ENCODE measurements at regions not wholly inside any gene's neighbourhood (a gene's known extent, or its start where the extent isn't known, plus 50 kb on each side); places are given as distances from the start of the nearest gene placed in this dataset.

- H3K27ac ChIP-seq, result no peak overlapping the region
- WGBS (ENCODE audit: missing lambda C conversion rate), result 44% methylated on average over 9 of the region's 13 CpGs
- FAIRE-seq, result no peak
Observed at GRCh38 chr11:129696309-129696989, 119.2 kb upstream of the TMEM45B start.

GRCh38 chr11:129698212-129698611 is 117.4 kb upstream of the TMEM45B start:
- ATAC-seq (no peak), DNase-seq (ENCODE audit: low read depth in 1 of 2, low spot score in 1 of 2) (no peak), FAIRE-seq (no peak)
- ChIA-PET POLR2A (no interaction called here), CTCF (interaction anchor here (0.6 to 2.4 kb wide), 4 partner anchors 10 to 334 kb away, joined by 3 to 11 read pairs (median 5); partner anchors contain the start of gene BARX2)
- H3K27ac ChIP-seq, result no peak overlapping the region
- H3K9me3 ChIP-seq, result no peaks in the 10 kb centered on the region
- H3K4me3 ChIP-seq, result no peak overlapping the region
- WGBS (ENCODE audit: missing lambda C conversion rate), result 0% methylated on average over 1 of the region's 1 CpG
- no peak overlapping the region for H3K4me2 ChIP-seq
- 0 out of 3 replicates have a peak, but pooled peaks cover 3% of the 10 kb centered on the region for H3K4me1 ChIP-seq
- TF ChIP-seq RARB (CRISPR knock-in tag; IDR thresholded peaks at IDR 0.05), result no peak
- no peak for TF ChIP-seq ZFP36 (IDR thresholded peaks at IDR 0.05; ENCODE audit: borderline replicate concordance, partially characterized antibody)
- no peak for TF ChIP-seq RNF2 (IDR thresholded peaks at IDR 0.05; ENCODE audit: borderline replicate concordance, low read depth)
- TF ChIP-seq ELK1 (IDR thresholded peaks at IDR 0.05; ENCODE audit: low read depth, low read length), result no peak

More at GRCh38 chr11:129696309-129696989, 119.2 kb upstream of the TMEM45B start:
- no peak for DNase-seq (ENCODE audit: low read depth in 1 of 2, low spot score in 1 of 2)
- TF ChIP-seq MAX (IDR thresholded peaks at IDR 0.05), result no peak
- TF ChIP-seq TFCP2L1 (CRISPR knock-in tag; IDR thresholded peaks at IDR 0.05), result no peak
- TF ChIP-seq RARB (CRISPR knock-in tag; IDR thresholded peaks at IDR 0.05), result no peak
- TF ChIP-seq HES2 (IDR thresholded peaks at IDR 0.05), result no peak
- TF ChIP-seq JUNB (IDR thresholded peaks at IDR 0.05), result no peak
- no peak for TF ChIP-seq POLR2AphosphoS2 (conservative IDR thresholded peaks at IDR 0.05; ENCODE audit: low read length)
- TF ChIP-seq CHD4 (IDR thresholded peaks at IDR 0.05; ENCODE audit: borderline replicate concordance), result no peak
- no peak for TF ChIP-seq EHMT2 (IDR thresholded peaks at IDR 0.05; ENCODE audit: low read depth)
- TF ChIP-seq HEYL (CRISPR knock-in tag; IDR thresholded peaks at IDR 0.05), result no peak
- TF ChIP-seq BHLHE40 (IDR thresholded peaks at IDR 0.05; ENCODE audit: low read depth, low read length), result no peak
- no peak for TF ChIP-seq FOSB (CRISPR knock-in tag; IDR thresholded peaks at IDR 0.05)
- TF ChIP-seq CBX8 (IDR thresholded peaks at IDR 0.05), result no peak
- TF ChIP-seq GATA3 (IDR thresholded peaks at IDR 0.05; ENCODE audit: borderline replicate concordance), result no peak
- TF ChIP-seq PBX3 (IDR thresholded peaks at IDR 0.05), result no peak
- no peak for TF ChIP-seq ZNF302 (CRISPR knock-in tag; IDR thresholded peaks at IDR 0.05)
- no peak for TF ChIP-seq USF2 (IDR thresholded peaks at IDR 0.05)
- TF ChIP-seq ESRRA (IDR thresholded peaks at IDR 0.05; ENCODE audit: borderline replicate concordance, low read length), result no peak
- TF ChIP-seq RAD21 (conservative IDR thresholded peaks at IDR 0.05 in 1 of 2, IDR thresholded peaks at IDR 0.05 in 1 of 2), result no peak
- TF ChIP-seq MAZ (IDR thresholded peaks at IDR 0.05; ENCODE audit: borderline replicate concordance, low read depth, low read length), result no peak
- ATAC-seq, result no peak
- ChIA-PET CTCF (interaction anchor here (0.9 to 2.4 kb wide), 13 partner anchors 8 to 346 kb away, joined by 3 to 11 read pairs (median 4); partner anchors contain the start of gene BARX2), POLR2A (no interaction called here)
- Histone ChIP-seq H3K4me1 (0 out of 3 replicates have a peak, but pooled peaks cover 3% of the 10 kb centered on the region), H3K4me2 (no peak overlapping the region), H3K4me3 (no peak overlapping the region), H3K9me3 (no peaks in the 10 kb centered on the region)

Measured in A549 (cell line).